GM04503 (cell line): ENCODE measurements at regions not wholly inside any gene's neighbourhood (a gene's known extent, or its start where the extent isn't known, plus 50 kb on each side); places are given as distances from the start of the nearest gene placed in this dataset.
A peak's percentile ranks its signal among the peaks of the same experiment; 100 is the strongest.
"Not testable (repeated sequence)": the region's sequence is repeated elsewhere in the genome, so short reads cannot be mapped to it uniquely, and the experiment has no call there.

Source experiments
- DNase-seq: peaks from one replicate; pipeline ENCODE4 v3.0.0-alpha.2; 2012; ENCODE audit warnings: low read depth

- peak; percentile 72 for DNase-seq
These were observed 56.2 kb upstream of the CCZ1B start for GRCh38 chr7:6882321-6882721.

- DNase-seq: not testable (repeated sequence)
These were observed 57.7 kb upstream of the CCZ1B start for GRCh38 chr7:6883756-6884155.

- DNase-seq: no peak
These were observed 60.1 kb upstream of the CCZ1B start for GRCh38 chr7:6886198-6886597.

- not testable (repeated sequence) for DNase-seq
These were observed 62.4 kb upstream of the CCZ1B start for GRCh38 chr7:6888267-6889045.

GRCh38 chr7:6889252-6889812, 63.3 kb upstream of the CCZ1B start:
- no peak for DNase-seq

GRCh38 chr7:6902097-6902518, 76.0 kb upstream of the CCZ1B start:
- DNase-seq: not testable (repeated sequence)

GRCh38 chr7:6903289-6903688, 77.2 kb upstream of the CCZ1B start:
- not testable (repeated sequence) for DNase-seq

- DNase-seq: not testable (repeated sequence)
These were observed 77.7 kb upstream of the CCZ1B start for GRCh38 chr7:6903792-6904191.

- no peak for DNase-seq
These were observed 91.2 kb upstream of the CCZ1B start for GRCh38 chr7:6917258-6917657.

- not testable (repeated sequence) for DNase-seq
These were observed 93.1 kb upstream of the CCZ1B start for GRCh38 chr7:6919169-6919568.

GRCh38 chr7:6924523-6924922, 98.4 kb upstream of the CCZ1B start:
- not testable (repeated sequence) for DNase-seq

GRCh38 chr7:6926193-6927174, 100.4 kb upstream of the CCZ1B start:
- not testable (repeated sequence) for DNase-seq

- not testable (repeated sequence) for DNase-seq
These were observed 101.6 kb upstream of the CCZ1B start for GRCh38 chr7:6927643-6928042.

GRCh38 chr7:6929588-6929987, 103.5 kb upstream of the CCZ1B start:
- DNase-seq: not testable (repeated sequence)

- DNase-seq: not testable (repeated sequence)
These were observed 104.1 kb upstream of the CCZ1B start for GRCh38 chr7:6930081-6930635.

- not testable (repeated sequence) for DNase-seq
These were observed 104.7 kb upstream of the CCZ1B start for GRCh38 chr7:6930787-6931186.

GRCh38 chr7:6931456-6931855, 105.4 kb upstream of the CCZ1B start:
- DNase-seq: peak; percentile 25

GRCh38 chr7:6933954-6934632, 108.0 kb upstream of the CCZ1B start:
- not testable (repeated sequence) for DNase-seq

GRCh38 chr7:6934981-6935380, 108.9 kb upstream of the CCZ1B start:
- DNase-seq: no peak

- DNase-seq: not testable (repeated sequence)
These were observed 110.6 kb upstream of the CCZ1B start for GRCh38 chr7:6936626-6937025.

- DNase-seq: not testable (repeated sequence)
These were observed 111.7 kb upstream of the CCZ1B start for GRCh38 chr7:6937746-6938145.
